Thyroid gland (tissue), 4 donors: ENCODE measurements at regions not wholly inside any gene's neighbourhood (a gene's known extent, or its start where the extent isn't known, plus 50 kb on each side); places are given as distances from the start of the nearest gene placed in this dataset.

Experiments
- DNase-seq, 2 donors: peaks; one replicate each; pipeline ENCODE4 v3.0.0-alpha.2; 2019
- H3K27ac ChIP-seq, 3 donors: fragments of 200-600 bp; sonication (generic); 1 replicate in 2 of 3; 2 replicates in 1 of 3; pipeline ENCODE4 v1.5.1; 2016 to 2019; ENCODE audit warnings: mild to moderate bottlenecking in 1 of 3, moderate library complexity in 1 of 3
- H3K27me3 ChIP-seq: fragments of 200-600 bp; sonication (generic); one replicate; pipeline ENCODE4 v1.5.1; 2019
- H3K36me3 ChIP-seq, 2 donors: fragments of 200-600 bp; sonication (generic); one replicate each; pipeline ENCODE4 v1.5.1; 2016 to 2019
- H3K4me1 ChIP-seq, 2 donors: fragments of 200-600 bp; sonication (generic); one replicate each; pipeline ENCODE4 v1.5.1; 2017 to 2019
- H3K4me3 ChIP-seq, 3 donors: fragments of 200-600 bp; sonication (generic); replicated peaks in 1 of 3; 1 replicate in 2 of 3; 2 replicates in 1 of 3; pipeline ENCODE4 v1.5.1; 2016; ENCODE audit warnings: mild to moderate bottlenecking in 1 of 3
- H3K9me3 ChIP-seq: fragments of 200-600 bp; sonication (generic); one replicate; pipeline ENCODE4 v1.5.1; 2017
- CTCF ChIP-seq, 6 experiments: fragments of 200-600 bp in 3 of 6; fragments of 450-650 bp in 3 of 6; sonication (generic) in 3 of 6; IDR thresholded peaks; one replicate each; pipeline ENCODE4 v1.5.1; 2016 to 2019; ENCODE audit warnings: antibody characterized with exemption in 6 of 6, mild to moderate bottlenecking in 2 of 6, inconsistent platforms in 1 of 6, moderate library complexity in 1 of 6
- POLR2A ChIP-seq, 2 donors: fragments of 450-650 bp; IDR thresholded peaks; one replicate each; pipeline ENCODE4 v1.6.1; 2017; ENCODE audit warnings: antibody characterized with exemption in 2 of 2, mild to moderate bottlenecking in 2 of 2, moderate library complexity in 1 of 2
- WGBS, 2 donors: methylation state at CpG; one replicate each; pipeline ENCODE4 v1.1.5; 2017; 5-methylcytosine and 5-hydroxymethylcytosine counted together
- intact Hi-C: fragments of 100-400 bp; cut with DNase I; formaldehyde crosslinking; loops from one replicate; pipeline ENCODE4 v1.15.1; 2023

- Histone ChIP-seq H3K27ac (no peak overlapping the region), H3K9me3 (no peaks in the 10 kb centered on the region), H3K4me1 (no peaks in the 10 kb centered on the region), H3K4me3 (no peak overlapping the region), H3K36me3 (no peaks in the 10 kb centered on the region), H3K27me3 (no peaks in the 10 kb centered on the region)
- intact Hi-C loops: no loop called here
- DNase-seq: no peak
- 86 to 93% methylated on average over 6 of the region's 6 CpGs for WGBS, 2 donors
- TF ChIP-seq CTCF (IDR thresholded peaks at IDR 0.05) (no peak), POLR2A (IDR thresholded peaks at IDR 0.05) (no peak)
Measured at GRCh38 chr7:54678763-54679489, 80.1 kb downstream of the SEC61G start.

GRCh38 chr7:54674891-54675290 is 84.1 kb downstream of the SEC61G start:
- TF ChIP-seq CTCF (IDR thresholded peaks at IDR 0.05): no peak
- TF ChIP-seq POLR2A (IDR thresholded peaks at IDR 0.05): no peak
- Histone ChIP-seq H3K36me3 (no peaks in the 10 kb centered on the region), H3K27me3 (no peaks in the 10 kb centered on the region), H3K4me1 (no peaks in the 10 kb centered on the region), H3K27ac (no peak overlapping the region), H3K4me3 (no peak overlapping the region), H3K9me3 (no peaks in the 10 kb centered on the region)
- WGBS, 2 donors: 86 to 91% methylated on average over 3 of the region's 3 CpGs
- intact Hi-C loops: no loop called here
- no peak for DNase-seq

- no peaks in the 10 kb centered on the region for H3K4me1 ChIP-seq
- intact Hi-C loops: no loop called here
- no peak overlapping the region for H3K4me3 ChIP-seq
- DNase-seq: no peak
- H3K27ac ChIP-seq: no peak overlapping the region
- H3K27me3 ChIP-seq: no peaks in the 10 kb centered on the region
- H3K36me3 ChIP-seq: no peaks in the 10 kb centered on the region
- TF ChIP-seq POLR2A (IDR thresholded peaks at IDR 0.05) (no peak), CTCF (IDR thresholded peaks at IDR 0.05) (no peak)
- H3K9me3 ChIP-seq: no peaks in the 10 kb centered on the region
- 63 to 74% methylated on average over 4 of the region's 4 CpGs for WGBS, 2 donors
Measured at GRCh38 chr7:54672519-54672918, 86.5 kb downstream of the SEC61G start.

GRCh38 chr7:54664235-54665228 is 94.5 kb downstream of the SEC61G start:
- intact Hi-C loops: no loop called here
- peak overlapping the region in 1 of 3 donors; percentile 6 for H3K4me3 ChIP-seq
- WGBS, 2 donors: 8 to 11% methylated on average over 34 to 45 of the region's 62 CpGs

More at GRCh38 chr7:54664235-54665228, 94.5 kb downstream of the SEC61G start:
- no peak for TF ChIP-seq POLR2A (IDR thresholded peaks at IDR 0.05)
- TF ChIP-seq CTCF (IDR thresholded peaks at IDR 0.05): peak in 1 of 6 experiments; percentile 35
- Histone ChIP-seq H3K9me3 (no peaks in the 10 kb centered on the region), H3K4me1 (peaks cover 0 to 7% of the 10 kb centered on the region in 2 donors), H3K27me3 (no peaks in the 10 kb centered on the region), H3K27ac (no peak overlapping the region), H3K36me3 (no peaks in the 10 kb centered on the region)
- DNase-seq: peak; percentile 58 to 64
